IMR-90 (cell line): ENCODE measurements at regions not wholly inside any gene's neighbourhood (a gene's known extent, or its start where the extent isn't known, plus 50 kb on each side); places are given as distances from the start of the nearest gene placed in this dataset.

Experiments used
- ATAC-seq: fragments of 200-7000 bp; cut with Tn5 transposase; 2 replicates; pipeline ENCODE4 v1.9.1; 2020; ENCODE audit warnings: low read depth, mild to moderate bottlenecking, moderate library complexity
- BruUV-seq: library from RNA; stranded (reverse); fragments of 400-500 nt; replicated peaks from 2 replicates; lab custom pipeline; 2021; lab: Mats Ljungman, UMichigan
- CTCF ChIA-PET: fragments of 300-600 bp; formaldehyde crosslinking; extraction: SDS; loops from one replicate; lab custom pipeline; 2021; ENCODE audit warnings: antibody characterized with exemption; lab: Yijun Ruan, JAX
- POLR2A ChIA-PET: fragments of 300-600 bp; sonication (Branson Sonifier 250); formaldehyde crosslinking; loops from one replicate; lab custom pipeline; 2022; ENCODE audit warnings: antibody characterized with exemption; ENCODE audit not compliant: unreplicated experiment; lab: Charles Lee
- DNase-seq: peaks from one replicate; pipeline ENCODE4 v3.0.0; 2013
- H2AFZ ChIP-seq: replicated peaks from 2 replicates; pipeline ENCODE3; 2013; ENCODE audit warnings: low read length, mild to moderate bottlenecking; ENCODE audit not compliant: poor library complexity
- H2AK5ac ChIP-seq: 2 replicates; pipeline ENCODE4 v1.6.1; 2013; ENCODE audit warnings: low read depth, low read length, inconsistent platforms
- H2AK9ac ChIP-seq: replicated peaks from 2 replicates; pipeline ENCODE3; 2013; ENCODE audit warnings: mild to moderate bottlenecking, low read depth, low read length, moderate library complexity; ENCODE audit not compliant: poor library complexity
- H2BK120ac ChIP-seq: 2 replicates; pipeline ENCODE4 v1.6.1; 2013; ENCODE audit warnings: low read depth, low read length, inconsistent platforms
- H2BK15ac ChIP-seq: 3 replicates; pipeline ENCODE4 v1.6.1; 2013; ENCODE audit warnings: low read depth, low read length, inconsistent platforms
- H2BK20ac ChIP-seq: 2 replicates; pipeline ENCODE4 v1.6.1; 2013; ENCODE audit warnings: low read depth, mild to moderate bottlenecking, inconsistent platforms, low read length, moderate library complexity
- H2BK5ac ChIP-seq: 2 replicates; pipeline ENCODE4 v1.6.1; 2013; ENCODE audit warnings: mild to moderate bottlenecking, low read depth, low read length, inconsistent platforms; ENCODE audit not compliant: poor library complexity, severe bottlenecking
- H3K14ac ChIP-seq: replicated peaks from 2 replicates; pipeline ENCODE4 v1.6.1; 2013; ENCODE audit warnings: low read depth, low read length, inconsistent platforms
- H3K18ac ChIP-seq: 2 replicates; pipeline ENCODE4 v1.6.1; 2013; ENCODE audit warnings: low read depth, low read length, control low read depth
- H3K23ac ChIP-seq: 2 replicates; pipeline ENCODE4 v1.6.1; 2013; ENCODE audit warnings: low read depth, low read length, inconsistent platforms
- H3K27ac ChIP-seq: 2 replicates; pipeline ENCODE4 v1.5.1; 2013; ENCODE audit warnings: mild to moderate bottlenecking, control low read depth, low read length; ENCODE audit not compliant: insufficient read depth
- H3K27me3 ChIP-seq: 2 replicates; pipeline ENCODE4 v1.6.1; 2013; ENCODE audit warnings: low read length; ENCODE audit not compliant: control insufficient read depth, insufficient read depth
- H3K36me3 ChIP-seq: 2 replicates; pipeline ENCODE4 v1.6.1; 2013; ENCODE audit warnings: low read length, mixed read lengths; ENCODE audit not compliant: control insufficient read depth, insufficient read depth
- H3K4ac ChIP-seq: 2 replicates; pipeline ENCODE4 v1.6.1; 2013; ENCODE audit warnings: low read depth, low read length, inconsistent platforms
- H3K4me1 ChIP-seq: 2 replicates; pipeline ENCODE4 v1.6.1; 2013; ENCODE audit warnings: low read length, mixed read lengths; ENCODE audit not compliant: control insufficient read depth, insufficient read depth
- H3K4me2 ChIP-seq: 2 replicates; pipeline ENCODE4 v1.6.1; 2013; ENCODE audit warnings: low read depth, mild to moderate bottlenecking, control low read depth, low read length, moderate library complexity
- H3K4me3 ChIP-seq: 2 replicates; pipeline ENCODE4 v1.5.1; 2013; ENCODE audit warnings: low read depth, mild to moderate bottlenecking, control low read depth, low read length, moderate library complexity; ENCODE audit not compliant: insufficient read depth
- H3K56ac ChIP-seq: 2 replicates; pipeline ENCODE4 v1.6.1; 2013; ENCODE audit warnings: low read length, inconsistent platforms; ENCODE audit not compliant: insufficient read depth; ENCODE audit errors: extremely low read depth
- H3K79me1 ChIP-seq, 2 experiments: 2 replicates each; pipeline ENCODE4 v1.6.1; 2013; ENCODE audit warnings: low read length in 2 of 2, inconsistent platforms in 1 of 2, low read depth in 1 of 2
- H3K9ac ChIP-seq: 2 replicates; pipeline ENCODE4 v1.6.1; 2013; ENCODE audit warnings: low read depth, low read length, control low read depth
- H3K9me1 ChIP-seq: 2 replicates; pipeline ENCODE4 v1.6.1; 2013; ENCODE audit warnings: low read length, inconsistent platforms; ENCODE audit not compliant: insufficient read depth
- H3K9me3 ChIP-seq: 2 replicates; pipeline ENCODE4 v1.6.1; 2013; ENCODE audit warnings: low read length; ENCODE audit not compliant: control insufficient read depth, insufficient read depth
- H4K20me1 ChIP-seq: 2 replicates; pipeline ENCODE4 v1.6.1; 2013; ENCODE audit warnings: low read length, inconsistent platforms; ENCODE audit not compliant: insufficient read depth
- H4K5ac ChIP-seq: 2 replicates; pipeline ENCODE4 v1.6.1; 2013; ENCODE audit warnings: mild to moderate bottlenecking, low read depth, low read length, control low read depth
- H4K8ac ChIP-seq, 2 experiments: 2 replicates each; pipeline ENCODE4 v1.6.1; 2013; ENCODE audit warnings: low read depth in 2 of 2, low read length in 2 of 2, control low read depth in 1 of 2, inconsistent platforms in 1 of 2
- H4K91ac ChIP-seq: 2 replicates; pipeline ENCODE4 v1.6.1; 2013; ENCODE audit warnings: low read depth, low read length, inconsistent platforms; ENCODE audit not compliant: insufficient read depth
- BHLHE40 ChIP-seq: fragments of 150-350 bp; IDR thresholded peaks from 2 replicates; pipeline ENCODE4 v1.6.1; 2016; ENCODE audit warnings: mild to moderate bottlenecking, low read depth, low read length
- CEBPB ChIP-seq: IDR thresholded peaks from 2 replicates; pipeline ENCODE4 v1.6.1; 2012; ENCODE audit warnings: low read depth, low read length, improper control_type of control experiment
- CHD1 ChIP-seq: IDR thresholded peaks from 2 replicates; pipeline ENCODE4 v1.6.1; 2012; ENCODE audit warnings: low read depth, low read length, improper control_type of control experiment
- FOS ChIP-seq: fragments of 150-350 bp; IDR thresholded peaks from 2 replicates; pipeline ENCODE4 v1.6.1; 2016; ENCODE audit warnings: low read depth, low read length
- MXI1 ChIP-seq: IDR thresholded peaks from 2 replicates; pipeline ENCODE4 v1.6.1; 2012; ENCODE audit warnings: low read depth, mild to moderate bottlenecking, low read length, moderate library complexity, borderline replicate concordance
- NFE2L2 ChIP-seq: fragments of 150-350 bp; IDR thresholded peaks from 2 replicates; pipeline ENCODE4 v1.6.1; 2016; ENCODE audit warnings: low read depth, mild to moderate bottlenecking, low read length
- POLR2A ChIP-seq: IDR thresholded peaks from 2 replicates; pipeline ENCODE4 v1.6.1; 2012; ENCODE audit warnings: mild to moderate bottlenecking, low read depth, low read length
- RAD21 ChIP-seq: IDR thresholded peaks from 2 replicates; pipeline ENCODE4 v1.6.1; 2012; ENCODE audit warnings: low read length, improper control_type of control experiment
- RCOR1 ChIP-seq: IDR thresholded peaks from 2 replicates; pipeline ENCODE4 v1.6.1; 2012; ENCODE audit warnings: mild to moderate bottlenecking, low read length, improper control_type of control experiment; ENCODE audit not compliant: insufficient replicate concordance
- RFX5 ChIP-seq: IDR thresholded peaks from 2 replicates; pipeline ENCODE4 v1.8.0; 2012; ENCODE audit warnings: low read depth, mild to moderate bottlenecking, low read length, moderate library complexity
- SMC3 ChIP-seq: fragments of 150-350 bp; IDR thresholded peaks from 2 replicates; pipeline ENCODE4 v1.6.1; 2016; ENCODE audit warnings: low read depth, mild to moderate bottlenecking, antibody characterized with exemption, low read length, moderate library complexity
- WGBS, 2 experiments: methylation state at CpG; one replicate each; pipeline versions ENCODE4 v1.1.5 to v1.1.7; 2013; ENCODE audit warnings: missing lambda C conversion rate in 2 of 2; ENCODE audit not compliant: insufficient read length in 1 of 2; ENCODE audit errors: extremely low coverage in 2 of 2; 5-methylcytosine and 5-hydroxymethylcytosine counted together
- dilution Hi-C: fragments of 300-500 bp; cut with HindIII; formaldehyde crosslinking; loops from one replicate; pipeline ENCODE4 v1.14.3; 2018; ENCODE audit warnings: low sequenced_read_pairs; ENCODE audit not compliant: unreplicated experiment
- in situ Hi-C: fragments of 300-500 bp; cut with MboI; formaldehyde crosslinking; loops from 3 replicates; pipeline ENCODE4 v1.14.3; 2019; ENCODE audit warnings: low sequenced_read_pairs, inconsistent platforms, mixed read lengths
- intact Hi-C: fragments of 100-400 bp; cut with micrococcal nuclease; formaldehyde crosslinking; loops from 2 replicates; pipeline ENCODE4 v1.10.0; 2022
- TF ChIP-seq, protein P1 (sequence below): fragments of 150-350 bp; IDR thresholded peaks from 2 replicates; pipeline ENCODE4 v1.6.1; 2016; ENCODE audit warnings: low read depth, mild to moderate bottlenecking, low read length, moderate library complexity, borderline replicate concordance

DNA sequence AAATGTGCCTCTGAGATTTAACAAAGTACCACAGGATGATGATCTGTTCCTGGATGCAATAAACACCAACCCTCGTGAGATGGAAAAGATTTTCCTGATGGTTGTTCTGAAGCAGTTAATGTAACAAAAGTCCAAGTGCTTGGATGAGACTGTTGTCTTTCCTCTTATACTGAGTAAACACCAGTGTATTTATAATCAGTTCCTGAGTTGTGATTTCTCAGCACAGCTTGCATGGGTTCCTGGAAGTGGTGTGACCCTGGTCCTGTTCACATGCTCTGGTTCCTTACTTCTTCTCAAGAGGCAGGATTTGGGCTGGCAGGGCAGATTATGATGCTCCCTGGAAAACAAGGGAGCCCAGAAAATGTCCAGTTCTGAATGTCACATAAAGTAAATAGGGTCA lies 208.2 kb upstream of the USP24 start:
- dilution Hi-C loops (no loop called here), intact Hi-C loops (loop anchor here (10.0 kb wide), 1 partner anchor 139 kb away; no protein-coding TSS in a partner anchor), in situ Hi-C loops (no loop called here)
- Histone ChIP-seq H2BK20ac (peak overlapping the region; percentile 70; the same call in 1 of the 2 replicates), H3K4me2 (no peak overlapping the region), H3K79me1 (peaks cover 0 to 5% of the 10 kb centered on the region in 2 experiments; a peak in 2 of 4 replicates), H4K5ac (peak overlapping the region; percentile 84; the same call in 1 of the 2 replicates), H4K20me1 (no peaks in the 10 kb centered on the region), H4K91ac (peak overlapping the region; percentile 53), H3K27ac (peak overlapping the region; percentile 58; the same call in 1 of the 2 replicates), H4K8ac (peak overlapping the region; percentile 62 to 72; a peak in 3 of 4 replicates), H3K18ac (peak overlapping the region; percentile 91; the same call in 1 of the 2 replicates), H3K4me3 (no peak overlapping the region), H3K9me1 (peaks cover 17% of the 10 kb centered on the region), H2BK5ac (no peak overlapping the region), H3K9ac (no peak overlapping the region), H3K27me3 (no peaks in the 10 kb centered on the region), H2AK9ac (no peak overlapping the region), H3K14ac (0 out of 2 replicates have a peak overlapping the region, but pooled peaks have one; percentile 1), H3K23ac (no peak overlapping the region), H3K9me3 (peaks cover 3% of the 10 kb centered on the region; the same call in 1 of the 2 replicates), H3K4me1 (peaks cover 27% of the 10 kb centered on the region), H2AK5ac (no peak overlapping the region), H3K56ac (no peak overlapping the region), H2BK15ac (peak overlapping the region; percentile 82), H3K36me3 (no peaks in the 10 kb centered on the region), H2AFZ (no peak overlapping the region), H3K4ac (peak overlapping the region; percentile 61), H2BK120ac (peak overlapping the region; percentile 35)
- ATAC-seq (no peak), DNase-seq (no peak)
- ChIA-PET POLR2A (no interaction called here), CTCF (interaction anchor here (0.7 kb wide), 1 partner anchor 68 kb away, joined by 3 read pairs; no protein-coding TSS in a partner anchor)
- no CpG with 5 or more reads among the region's 1 CpG for WGBS, 2 experiments
- no TSS peak for BruUV-seq
- TF ChIP-seq NFE2L2: no peak
- TF ChIP-seq FOS: no peak
- no peak for TF ChIP-seq POLR2A
- TF ChIP-seq SMC3: no peak
- TF ChIP-seq MXI1: no peak
- no peak for TF ChIP-seq RAD21
- no peak for TF ChIP-seq BHLHE40
- no peak for TF ChIP-seq CEBPB
- TF ChIP-seq CHD1: no peak
- no peak for TF ChIP-seq RCOR1
- no peak for TF ChIP-seq RFX5
- TF ChIP-seq, protein P1, sequence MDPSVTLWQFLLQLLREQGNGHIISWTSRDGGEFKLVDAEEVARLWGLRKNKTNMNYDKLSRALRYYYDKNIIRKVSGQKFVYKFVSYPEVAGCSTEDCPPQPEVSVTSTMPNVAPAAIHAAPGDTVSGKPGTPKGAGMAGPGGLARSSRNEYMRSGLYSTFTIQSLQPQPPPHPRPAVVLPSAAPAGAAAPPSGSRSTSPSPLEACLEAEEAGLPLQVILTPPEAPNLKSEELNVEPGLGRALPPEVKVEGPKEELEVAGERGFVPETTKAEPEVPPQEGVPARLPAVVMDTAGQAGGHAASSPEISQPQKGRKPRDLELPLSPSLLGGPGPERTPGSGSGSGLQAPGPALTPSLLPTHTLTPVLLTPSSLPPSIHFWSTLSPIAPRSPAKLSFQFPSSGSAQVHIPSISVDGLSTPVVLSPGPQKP: no peak
